ENCODE measurements at regions not wholly inside any gene's neighbourhood (a gene's known extent, or its start where the extent isn't known, plus 50 kb on each side); places are given as distances from the start of the nearest gene placed in this dataset.

DNA sequence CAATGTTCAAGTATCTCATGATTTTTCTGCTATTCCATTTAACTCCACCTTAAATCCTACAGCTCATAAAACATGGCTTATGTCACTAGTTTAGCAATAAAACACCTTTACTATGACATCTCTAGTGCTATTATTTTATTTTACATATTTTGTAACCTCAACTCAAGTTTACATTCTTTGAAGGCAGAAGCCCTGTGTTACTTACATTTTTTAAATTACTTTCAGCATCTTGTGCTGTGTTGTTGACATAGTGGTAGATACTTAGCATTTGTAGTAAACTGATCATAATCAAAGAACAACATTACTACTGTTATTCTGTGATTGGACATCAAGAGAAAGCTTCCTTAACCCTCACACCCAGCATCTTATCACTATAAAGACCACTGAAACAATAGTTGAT is 216.1 kb downstream of the BMP4 start:
- TF ChIP-seq, protein P1, sequence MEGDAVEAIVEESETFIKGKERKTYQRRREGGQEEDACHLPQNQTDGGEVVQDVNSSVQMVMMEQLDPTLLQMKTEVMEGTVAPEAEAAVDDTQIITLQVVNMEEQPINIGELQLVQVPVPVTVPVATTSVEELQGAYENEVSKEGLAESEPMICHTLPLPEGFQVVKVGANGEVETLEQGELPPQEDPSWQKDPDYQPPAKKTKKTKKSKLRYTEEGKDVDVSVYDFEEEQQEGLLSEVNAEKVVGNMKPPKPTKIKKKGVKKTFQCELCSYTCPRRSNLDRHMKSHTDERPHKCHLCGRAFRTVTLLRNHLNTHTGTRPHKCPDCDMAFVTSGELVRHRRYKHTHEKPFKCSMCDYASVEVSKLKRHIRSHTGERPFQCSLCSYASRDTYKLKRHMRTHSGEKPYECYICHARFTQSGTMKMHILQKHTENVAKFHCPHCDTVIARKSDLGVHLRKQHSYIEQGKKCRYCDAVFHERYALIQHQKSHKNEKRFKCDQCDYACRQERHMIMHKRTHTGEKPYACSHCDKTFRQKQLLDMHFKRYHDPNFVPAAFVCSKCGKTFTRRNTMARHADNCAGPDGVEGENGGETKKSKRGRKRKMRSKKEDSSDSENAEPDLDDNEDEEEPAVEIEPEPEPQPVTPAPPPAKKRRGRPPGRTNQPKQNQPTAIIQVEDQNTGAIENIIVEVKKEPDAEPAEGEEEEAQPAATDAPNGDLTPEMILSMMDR (IDR thresholded peaks at IDR 0.05; ENCODE audit: insufficient read depth, low read length, poor library complexity, severe bottlenecking) = no peak
- TF ChIP-seq EZH2phosphoT487 (conservative IDR thresholded peaks at IDR 0.05; ENCODE audit: low read length) = no peak

All from SU-DHL-6 (cell line).